ENCODE measurements at regions not wholly inside any gene's neighbourhood (a gene's known extent, or its start where the extent isn't known, plus 50 kb on each side); places are given as distances from the start of the nearest gene placed in this dataset.

DNA sequence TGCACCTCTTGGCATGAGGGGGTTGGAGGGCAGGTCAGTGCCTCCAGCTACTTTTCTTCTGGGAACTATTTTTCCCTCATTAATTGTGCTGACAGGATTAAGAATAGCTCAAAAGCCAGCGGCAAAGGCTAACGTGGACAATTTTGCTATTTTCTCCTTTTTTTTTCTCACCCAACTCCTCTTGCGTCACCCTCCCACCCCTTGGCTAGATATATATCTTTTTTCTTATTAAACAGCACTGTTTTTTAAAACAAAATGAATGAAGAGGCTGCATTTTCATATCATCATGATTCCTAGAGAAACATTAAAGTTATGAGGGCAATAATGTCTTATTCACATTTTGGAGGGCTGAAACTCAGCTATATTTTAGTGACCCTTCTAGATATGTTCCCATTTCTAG is 251.8 kb upstream of the NFE2L3 start:
- TF ChIP-seq, protein P1, sequence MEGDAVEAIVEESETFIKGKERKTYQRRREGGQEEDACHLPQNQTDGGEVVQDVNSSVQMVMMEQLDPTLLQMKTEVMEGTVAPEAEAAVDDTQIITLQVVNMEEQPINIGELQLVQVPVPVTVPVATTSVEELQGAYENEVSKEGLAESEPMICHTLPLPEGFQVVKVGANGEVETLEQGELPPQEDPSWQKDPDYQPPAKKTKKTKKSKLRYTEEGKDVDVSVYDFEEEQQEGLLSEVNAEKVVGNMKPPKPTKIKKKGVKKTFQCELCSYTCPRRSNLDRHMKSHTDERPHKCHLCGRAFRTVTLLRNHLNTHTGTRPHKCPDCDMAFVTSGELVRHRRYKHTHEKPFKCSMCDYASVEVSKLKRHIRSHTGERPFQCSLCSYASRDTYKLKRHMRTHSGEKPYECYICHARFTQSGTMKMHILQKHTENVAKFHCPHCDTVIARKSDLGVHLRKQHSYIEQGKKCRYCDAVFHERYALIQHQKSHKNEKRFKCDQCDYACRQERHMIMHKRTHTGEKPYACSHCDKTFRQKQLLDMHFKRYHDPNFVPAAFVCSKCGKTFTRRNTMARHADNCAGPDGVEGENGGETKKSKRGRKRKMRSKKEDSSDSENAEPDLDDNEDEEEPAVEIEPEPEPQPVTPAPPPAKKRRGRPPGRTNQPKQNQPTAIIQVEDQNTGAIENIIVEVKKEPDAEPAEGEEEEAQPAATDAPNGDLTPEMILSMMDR (IDR thresholded peaks at IDR 0.05; ENCODE audit: low read depth, low read length): no peak
- no peak for TF ChIP-seq EZH2phosphoT487 (IDR thresholded peaks at IDR 0.05; ENCODE audit: low read depth)

Data from OCI-LY3 (cell line).